AG04449 (cell line): ENCODE measurements at regions not wholly inside any gene's neighbourhood (a gene's known extent, or its start where the extent isn't known, plus 50 kb on each side); places are given as distances from the start of the nearest gene placed in this dataset.

Experiments
- CTCF ChIA-PET: fragments of 350-600 bp; formaldehyde crosslinking; extraction: SDS; loops from one replicate; lab custom pipeline; 2021; ENCODE audit warnings: antibody characterized with exemption; lab: Yijun Ruan, JAX
- POLR2A ChIA-PET: fragments of 400-600, 350-600 bp; formaldehyde crosslinking; extraction: SDS; loops from one replicate; lab custom pipeline; 2020; ENCODE audit warnings: antibody characterized with exemption, inconsistent platforms; lab: Yijun Ruan, JAX
- DNase-seq: peaks from one replicate; pipeline ENCODE4 v3.0.0-alpha.2; 2010; ENCODE audit warnings: low read depth, low spot score
- H3K4me3 ChIP-seq: 2 replicates; pipeline ENCODE4 v1.5.1; 2011; ENCODE audit warnings: low read depth, mild to moderate bottlenecking, control low read depth, low read length
- CTCF ChIP-seq: IDR thresholded peaks from one replicate; pipeline ENCODE4 v1.5.1; 2011; ENCODE audit warnings: mild to moderate bottlenecking, moderate library complexity, low read length, control low read depth, inconsistent platforms; ENCODE audit not compliant: insufficient read depth; ENCODE audit errors: missing control alignments

- ChIA-PET POLR2A (no interaction called here), CTCF (no interaction called here)
- TF ChIP-seq CTCF = no peak
- DNase-seq = no peak
- H3K4me3 ChIP-seq = no peak overlapping the region
Observed at GRCh38 chr4:38519666-38520065, 144.3 kb upstream of the KLF3 start.

GRCh38 chr4:38523054-38523453 lies 140.9 kb upstream of the KLF3 start:
- POLR2A ChIA-PET = no interaction called here
- TF ChIP-seq CTCF = no peak
- CTCF ChIA-PET = no interaction called here
- H3K4me3 ChIP-seq = no peak overlapping the region
- no peak for DNase-seq

GRCh38 chr4:38523524-38524448 lies 140.2 kb upstream of the KLF3 start:
- TF ChIP-seq CTCF = no peak
- POLR2A ChIA-PET = no interaction called here
- CTCF ChIA-PET = no interaction called here
- no peak for DNase-seq
- H3K4me3 ChIP-seq = no peak overlapping the region

DNA sequence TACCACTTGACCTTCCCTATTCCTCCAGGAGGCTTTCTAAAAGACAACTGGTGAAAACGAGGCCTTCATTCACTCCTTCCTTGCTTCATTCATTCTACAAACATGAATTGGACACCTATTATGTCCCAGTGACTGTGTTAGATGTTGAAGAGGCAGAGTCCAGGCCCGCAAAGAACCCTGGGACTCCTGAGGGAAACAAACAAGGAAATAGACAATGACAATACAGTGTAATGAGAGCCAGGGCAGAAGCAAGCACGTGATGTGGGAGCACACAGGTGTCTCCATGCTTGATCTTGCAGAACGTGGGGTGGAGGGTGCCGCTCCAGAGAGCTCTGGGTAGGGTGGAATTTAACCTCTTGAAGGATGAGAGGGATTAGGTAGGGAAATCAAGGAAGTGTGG lies 137.6 kb upstream of the KLF3 start:
- TF ChIP-seq CTCF = no peak
- no peak overlapping the region for H3K4me3 ChIP-seq
- no peak for DNase-seq
- POLR2A ChIA-PET = no interaction called here
- CTCF ChIA-PET = no interaction called here

GRCh38 chr4:38529189-38530115 lies 134.5 kb upstream of the KLF3 start:
- no peak for TF ChIP-seq CTCF
- DNase-seq = no peak
- H3K4me3 ChIP-seq = no peak overlapping the region
- POLR2A ChIA-PET = no interaction called here
- CTCF ChIA-PET = no interaction called here

DNA sequence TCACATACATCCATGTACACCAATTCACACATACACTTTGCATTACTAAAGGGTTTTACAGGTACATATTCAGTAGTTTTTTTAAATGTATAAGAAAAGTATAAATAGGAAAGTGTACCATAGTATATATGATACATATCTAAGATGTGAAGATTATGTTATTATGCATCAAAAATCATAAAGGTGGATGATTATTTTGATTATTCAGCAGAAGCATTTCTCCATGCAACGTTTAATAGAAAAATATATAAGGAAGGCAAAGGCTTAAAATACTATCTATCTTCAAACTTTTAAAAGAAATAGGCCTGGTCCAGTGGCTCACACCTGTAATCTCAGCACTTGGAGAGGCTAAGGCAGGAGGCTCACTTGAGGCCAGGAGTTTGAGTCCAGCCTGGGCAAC lies 133.5 kb upstream of the KLF3 start:
- DNase-seq = no peak
- no peak overlapping the region for H3K4me3 ChIP-seq
- TF ChIP-seq CTCF = no peak
- POLR2A ChIA-PET = no interaction called here
- CTCF ChIA-PET = no interaction called here
